HuH-7 (cell line): ENCODE measurements at regions not wholly inside any gene's neighbourhood (a gene's known extent, or its start where the extent isn't known, plus 50 kb on each side); places are given as distances from the start of the nearest gene placed in this dataset.

Source experiments
- DNase-seq: peaks from one replicate; pipeline ENCODE4 v3.0.0; 2011; ENCODE audit warnings: low spot score

DNA sequence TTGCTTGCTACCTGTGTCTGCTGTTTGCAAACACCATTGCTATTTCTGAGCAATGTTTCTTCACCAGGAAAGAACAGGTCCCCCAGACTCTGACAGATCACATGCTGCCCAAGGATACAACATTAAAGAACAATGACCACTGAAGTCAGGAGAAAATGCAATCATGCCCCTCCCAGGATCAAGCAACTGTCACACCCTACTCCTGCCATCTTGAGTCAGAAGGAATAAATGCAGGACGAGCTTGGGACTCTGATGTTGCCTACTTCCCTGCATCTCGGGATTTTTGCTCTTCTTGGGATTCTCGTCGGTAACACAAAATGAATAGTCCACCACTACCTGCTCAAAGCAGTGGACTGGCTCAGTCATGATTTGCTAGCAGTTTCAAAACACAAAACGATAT is 490.6 kb downstream of the COG6 start:
- DNase-seq, result no peak

DNA sequence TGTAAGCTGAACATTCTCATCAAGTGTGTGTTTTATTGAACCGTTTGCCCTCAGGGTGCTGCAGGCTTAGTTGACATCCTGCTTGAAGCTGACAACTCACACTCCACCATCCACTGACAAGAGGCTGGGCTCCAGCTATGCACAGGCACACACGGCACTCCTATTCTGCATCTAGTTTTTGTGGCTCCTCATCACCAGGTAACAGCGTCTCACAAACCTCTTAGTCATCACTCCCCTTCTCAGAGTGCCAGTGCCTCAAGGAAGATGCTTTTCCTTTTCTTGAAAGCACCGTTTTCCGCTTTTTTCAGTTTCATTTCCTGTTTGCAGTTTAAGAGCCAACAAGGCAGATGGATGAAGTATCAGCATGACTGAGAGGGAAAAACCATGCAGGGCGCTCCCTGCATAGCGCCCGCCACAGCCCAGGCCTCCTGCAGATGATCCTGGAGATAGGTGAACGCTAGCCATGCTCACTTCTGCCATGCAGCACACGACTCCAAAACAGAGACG is 491.2 kb downstream of the COG6 start:
- DNase-seq, result no peak

DNA sequence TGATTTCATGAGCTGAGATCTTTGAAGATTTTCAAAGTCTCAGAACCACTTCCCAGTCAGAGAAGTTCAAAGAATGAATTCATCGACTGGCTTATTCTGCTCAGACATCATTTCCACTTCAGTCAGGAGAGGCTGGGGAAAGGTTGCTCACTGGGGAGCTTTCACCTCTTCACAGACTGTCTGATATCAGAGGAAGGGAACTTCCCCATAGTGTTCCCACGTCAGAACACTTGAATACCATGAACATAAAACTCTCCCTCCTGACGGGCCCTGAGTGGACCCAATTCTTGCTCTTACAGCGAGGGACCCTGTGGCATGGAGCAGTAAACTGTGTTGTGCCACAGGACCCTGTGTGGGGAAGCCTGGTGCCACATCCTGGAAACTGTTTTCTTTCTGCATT is 492.6 kb downstream of the COG6 start:
- DNase-seq, result no peak

DNA sequence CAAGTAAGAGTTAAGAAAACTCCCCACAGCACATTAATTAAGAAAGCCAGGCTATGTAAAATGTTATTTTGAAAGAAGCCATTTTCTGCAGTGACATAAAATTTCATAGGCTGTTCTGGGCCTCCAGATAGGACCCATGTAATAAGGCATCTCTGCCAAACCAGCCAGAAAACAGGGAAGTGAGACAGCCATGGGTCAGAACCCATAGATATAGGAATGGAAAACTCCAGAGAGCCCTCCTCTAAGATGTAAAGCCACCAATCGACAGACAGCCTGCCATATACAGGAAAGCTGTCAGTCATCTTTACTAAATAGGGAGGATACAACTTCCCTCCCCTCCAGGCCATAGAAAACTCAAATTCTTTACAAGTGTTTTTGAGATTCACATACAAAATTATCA is 493.3 kb downstream of the COG6 start:
- no peak for DNase-seq

DNA sequence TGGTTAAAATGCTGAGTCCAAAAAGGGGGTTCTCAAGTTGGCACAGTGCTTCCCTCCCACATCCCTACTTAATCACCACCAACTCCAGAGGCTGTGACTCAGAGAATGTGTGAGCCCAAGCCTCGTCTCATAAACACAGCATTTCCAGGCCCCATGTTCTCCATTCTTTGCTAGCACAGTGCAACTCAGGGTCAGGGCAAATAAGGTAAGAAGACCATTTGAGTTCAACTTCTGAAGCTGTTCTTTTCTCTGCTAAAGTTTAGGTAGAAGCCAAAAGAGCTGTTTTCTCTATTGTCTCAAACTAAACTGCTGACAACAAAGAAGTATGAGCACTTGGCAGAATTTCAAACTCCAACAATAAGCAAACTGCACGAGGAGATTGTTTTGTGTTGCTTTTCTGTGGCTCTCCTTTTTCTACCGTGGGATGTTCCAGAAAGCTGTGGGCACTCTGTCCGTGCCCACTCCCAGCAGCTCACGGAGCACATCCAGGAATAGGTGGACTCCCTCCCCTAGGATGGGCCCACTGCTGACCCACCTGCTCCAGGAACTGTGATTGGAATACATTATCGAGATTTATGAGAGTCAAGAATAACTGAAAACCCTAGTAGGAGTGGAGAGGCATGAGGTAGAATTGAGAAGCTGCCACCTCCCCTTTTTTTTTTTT is 494.3 kb downstream of the COG6 start:
- DNase-seq, result no peak

DNA sequence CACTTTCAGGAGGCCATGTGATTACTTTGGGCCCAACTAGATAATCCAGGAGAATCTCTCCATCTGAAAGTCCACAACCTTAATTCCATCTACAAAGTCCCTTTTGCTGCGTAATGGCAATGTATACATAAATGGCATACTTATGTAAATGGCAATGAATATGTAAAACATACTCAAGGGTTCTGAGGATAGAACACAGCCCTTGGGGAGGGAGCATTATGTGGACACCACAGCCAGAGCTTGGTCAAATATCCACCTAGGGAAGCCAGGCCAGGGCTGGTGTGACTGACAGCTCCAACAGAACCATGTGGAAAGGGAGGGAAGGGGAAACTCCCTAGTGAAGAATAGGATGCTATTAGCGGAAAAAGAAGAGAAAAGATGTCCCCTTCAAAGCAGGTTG is 496.2 kb downstream of the COG6 start:
- no peak for DNase-seq

DNA sequence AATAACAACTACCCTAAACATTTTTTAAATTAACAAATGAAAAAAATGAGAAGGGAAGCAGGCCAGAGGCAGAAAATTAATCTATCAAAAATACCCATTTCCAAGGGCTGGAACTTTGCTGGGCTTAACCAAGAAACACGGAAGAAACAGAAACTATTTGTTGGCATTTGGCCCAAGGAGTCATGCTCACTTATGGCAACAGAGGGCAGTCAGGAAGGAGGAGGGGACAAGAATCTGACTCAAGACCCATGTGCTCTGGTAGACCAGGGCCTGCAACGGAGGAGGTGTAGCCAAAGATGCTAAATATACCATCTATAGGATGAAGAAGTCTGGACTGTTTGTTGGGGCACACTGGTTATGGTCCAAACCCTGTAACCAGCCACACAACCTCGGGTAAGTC is 496.7 kb downstream of the COG6 start:
- no peak for DNase-seq

DNA sequence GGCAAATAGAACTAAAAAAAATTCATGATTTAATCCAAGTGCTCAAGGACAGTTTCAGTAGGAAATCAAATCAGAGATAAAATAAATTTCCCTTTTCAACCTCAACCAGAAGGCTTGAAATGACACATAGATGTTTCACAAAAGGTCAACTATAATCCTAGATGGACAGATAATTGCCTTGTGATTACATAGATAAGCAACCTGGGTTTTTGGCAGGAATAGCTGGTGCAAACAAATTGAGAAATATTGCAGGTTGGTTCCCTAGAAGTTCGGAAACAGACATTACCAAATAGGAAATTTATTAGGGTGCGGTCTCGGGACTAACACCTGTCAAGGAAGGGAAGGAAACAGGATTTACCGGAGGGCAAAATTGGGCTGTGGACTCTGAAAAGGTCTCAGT is 497.5 kb downstream of the COG6 start:
- no peak for DNase-seq

DNA sequence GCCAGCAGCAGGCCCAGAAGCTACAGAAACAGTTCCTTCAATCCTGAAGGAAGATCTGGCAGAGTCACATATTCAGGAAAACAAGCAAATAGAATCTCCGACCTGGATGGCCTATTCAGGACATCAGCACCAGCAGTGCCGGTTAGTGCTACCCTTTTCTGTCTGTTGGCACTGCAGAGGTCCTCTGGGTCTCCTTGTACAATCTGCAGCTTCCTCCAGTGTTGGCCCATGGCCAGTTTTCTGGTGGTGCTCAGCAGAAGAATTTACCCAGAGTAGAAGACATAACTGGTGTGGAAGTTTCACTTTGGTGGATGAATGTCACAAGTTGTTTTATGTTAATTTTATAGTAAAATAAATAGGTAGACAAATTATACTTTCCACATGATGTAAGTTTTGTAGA is 498.1 kb downstream of the COG6 start:
- no peak for DNase-seq

DNA sequence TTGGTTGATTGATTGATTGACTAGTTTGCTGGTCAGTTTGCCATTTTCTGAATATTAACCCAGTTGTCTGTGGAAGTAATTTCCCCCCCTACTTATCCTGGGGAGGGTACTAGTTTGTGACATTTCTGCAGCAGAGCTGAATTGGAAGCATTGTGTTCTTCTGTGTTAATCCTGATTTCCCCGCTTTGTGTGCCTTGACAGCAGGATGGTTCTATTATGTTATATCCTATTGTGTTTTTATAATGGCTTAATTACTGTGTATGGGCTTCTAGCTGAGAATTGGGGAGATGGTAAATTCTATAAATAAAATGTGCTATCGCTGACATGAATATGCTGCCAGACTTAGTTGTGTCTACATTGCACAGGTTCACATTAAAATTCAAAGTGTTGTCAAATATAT is 499.7 kb downstream of the COG6 start:
- DNase-seq, result no peak

DNA sequence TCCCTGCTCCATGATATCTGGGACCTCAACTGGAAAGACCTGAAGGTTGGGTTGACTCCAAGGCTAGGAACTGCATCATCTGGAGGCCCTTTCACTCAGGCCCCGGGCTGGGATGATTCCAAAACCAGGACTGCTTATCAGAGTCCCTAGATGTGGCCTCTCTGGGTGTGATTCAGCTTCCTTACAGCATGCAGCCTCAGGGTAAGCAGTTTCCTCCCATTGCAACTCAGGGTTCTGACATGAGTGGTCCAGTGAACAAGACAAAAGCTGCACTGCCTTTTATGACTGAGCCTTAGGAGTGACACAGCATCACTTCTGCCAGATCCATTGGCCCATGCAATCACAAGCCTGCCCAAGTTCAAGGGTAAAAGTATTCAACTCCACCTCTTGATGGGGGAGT is 502.8 kb downstream of the COG6 start:
- DNase-seq, result no peak

DNA sequence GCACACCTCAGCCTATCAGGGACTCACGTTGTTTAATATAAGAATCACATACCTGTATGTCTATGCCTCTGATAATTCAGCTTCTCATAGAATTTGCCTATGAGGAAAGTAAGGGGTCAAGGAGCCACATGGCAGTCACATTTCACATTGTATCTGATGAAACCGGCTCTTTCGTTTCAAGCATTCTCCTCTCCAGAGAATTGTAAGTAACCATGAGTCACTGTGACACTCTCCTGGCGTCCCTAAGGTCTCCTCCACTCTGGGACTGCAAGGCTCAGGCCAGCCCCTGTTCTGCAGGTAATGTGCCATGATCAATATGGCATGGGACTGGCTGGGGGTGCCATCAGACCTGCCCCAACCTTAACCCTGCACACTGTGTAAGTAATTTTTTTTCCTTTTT is 503.3 kb downstream of the COG6 start:
- no peak for DNase-seq

DNA sequence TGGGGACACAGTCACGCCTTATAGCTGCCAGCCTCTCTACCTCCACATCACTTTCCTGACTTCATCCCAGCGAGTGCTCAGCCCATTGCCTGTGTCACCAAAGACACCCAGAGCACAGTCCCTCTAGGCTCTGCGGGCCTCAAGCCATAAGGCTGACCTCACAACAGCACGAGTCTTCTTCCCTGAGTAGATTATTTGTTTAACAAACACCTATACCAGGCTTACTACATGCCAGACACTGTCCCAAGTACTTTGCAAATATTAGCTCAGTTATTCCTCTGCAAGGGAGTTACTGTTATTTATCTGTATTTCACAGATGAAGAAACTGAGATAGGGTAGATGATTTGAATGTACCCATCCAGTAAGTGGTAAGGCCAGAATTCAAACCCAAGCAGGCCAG is 504.3 kb downstream of the COG6 start:
- no peak for DNase-seq

DNA sequence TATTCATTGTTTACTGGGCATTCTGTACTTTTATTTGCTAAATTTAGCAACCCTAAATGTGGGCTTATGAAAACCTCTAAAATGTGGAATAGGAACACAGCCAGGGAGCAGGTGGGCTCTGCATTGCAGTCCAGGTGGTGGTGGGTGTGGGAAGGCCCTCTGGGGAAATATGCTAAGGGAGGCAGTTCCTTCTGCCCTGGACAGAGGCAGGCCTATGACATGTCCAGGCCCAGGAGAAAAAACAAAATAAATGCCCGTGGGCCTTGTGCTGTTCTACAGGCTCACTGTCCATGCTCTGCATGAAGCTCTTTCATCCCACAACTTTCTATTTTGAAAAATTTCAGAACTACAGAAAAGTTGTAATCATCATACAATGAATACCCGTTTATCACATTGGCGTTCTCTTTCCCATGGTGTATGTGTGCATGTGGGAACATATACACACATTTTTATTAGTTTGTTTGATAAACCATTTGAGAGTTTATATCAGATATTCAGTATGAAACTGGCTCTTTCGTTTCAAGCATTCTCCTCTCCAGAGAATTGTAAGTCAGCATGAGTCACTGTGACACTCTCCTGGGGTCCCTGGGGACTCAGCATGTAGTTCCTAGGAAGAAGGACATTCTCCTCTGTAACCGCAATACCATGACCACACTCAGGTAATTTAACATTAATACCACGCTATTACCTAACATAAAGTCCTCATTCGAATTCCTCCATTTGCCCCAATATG is 505.3 kb downstream of the COG6 start:
- no peak for DNase-seq

DNA sequence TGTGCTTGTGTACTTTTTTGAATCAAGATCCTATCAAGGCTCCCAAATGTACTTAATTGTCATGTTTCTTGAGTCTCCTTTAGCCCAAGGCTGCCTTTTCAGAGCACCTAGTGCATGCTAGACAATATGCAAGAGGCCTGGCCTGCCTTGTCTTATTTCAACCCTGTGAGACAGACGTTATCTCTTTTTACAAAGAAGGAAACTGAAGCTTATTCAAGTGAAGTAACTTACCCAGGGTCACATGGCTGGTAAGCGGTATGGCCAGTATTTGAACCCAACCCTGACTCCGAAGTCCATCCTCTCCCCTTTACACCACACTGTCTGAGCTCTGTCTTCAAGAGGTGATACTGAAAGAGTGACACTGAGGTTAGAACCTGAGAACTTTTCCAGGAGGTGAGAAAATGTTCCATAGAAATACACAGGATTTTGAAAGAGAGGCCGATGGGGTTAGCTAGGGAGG is 505.1 kb downstream of the FOXO1 start:
- no peak for DNase-seq

DNA sequence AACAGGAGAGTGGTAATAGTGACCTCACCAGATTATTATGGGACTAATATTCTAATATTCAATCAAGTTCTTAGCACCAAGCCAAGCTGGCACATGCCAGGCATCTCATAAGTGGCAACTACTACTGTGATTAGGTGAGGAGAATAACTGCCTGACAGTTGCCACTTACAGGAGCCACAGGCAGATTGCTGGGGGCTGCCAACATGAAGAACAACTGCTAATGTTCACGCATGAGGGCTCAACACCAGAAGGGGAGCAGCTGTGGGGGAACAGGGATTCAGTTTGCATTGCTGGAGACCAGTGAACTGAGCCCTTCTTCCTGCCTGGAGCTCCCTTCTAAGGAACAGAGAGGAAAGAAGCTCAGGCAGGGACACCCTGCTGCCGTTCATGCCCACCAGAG is 504.5 kb downstream of the FOXO1 start:
- DNase-seq, result no peak

DNA sequence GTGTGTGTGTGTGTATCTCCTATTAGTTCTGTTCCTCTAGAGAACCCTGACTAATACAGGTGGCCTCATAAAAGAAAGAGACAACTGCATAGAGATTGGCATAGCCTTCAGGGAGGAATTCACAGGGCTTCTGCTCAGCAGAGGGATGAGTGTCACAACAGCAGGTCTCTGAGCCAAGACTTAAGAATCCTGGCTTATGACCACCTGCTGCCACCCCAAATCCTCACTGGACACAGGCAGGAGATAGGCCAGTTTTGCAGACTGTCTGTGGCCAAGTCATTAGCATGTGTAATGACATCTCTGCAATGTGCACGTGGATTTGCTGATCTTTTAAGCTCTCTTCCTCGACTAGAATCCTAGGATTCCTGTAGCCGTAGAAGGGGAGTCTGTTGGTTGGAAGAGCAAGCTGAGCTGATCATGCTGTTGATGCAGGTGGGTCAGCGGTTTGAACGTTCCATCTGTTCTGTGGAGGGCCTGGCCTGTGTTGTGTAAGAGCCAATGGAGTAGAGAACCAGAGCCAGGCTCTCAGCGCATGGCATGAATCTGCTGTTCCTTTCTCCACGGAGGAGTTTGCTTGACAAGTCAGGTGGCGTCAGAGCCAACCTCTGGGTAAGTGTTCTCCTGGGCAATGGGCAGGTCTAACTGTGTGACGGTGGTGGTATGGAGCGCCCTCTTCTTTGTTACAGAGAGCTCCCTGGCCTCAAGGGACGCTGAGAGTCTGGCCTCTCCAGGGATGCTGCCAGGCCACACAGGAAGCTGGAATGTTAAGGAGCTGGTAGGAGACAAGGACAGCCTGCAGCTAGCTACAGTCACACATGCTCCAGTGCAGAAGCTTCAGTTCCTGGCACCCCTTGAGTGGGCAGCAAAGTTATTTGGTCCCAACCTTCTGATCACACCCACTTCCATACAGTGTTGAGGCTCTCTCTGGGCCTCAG is 503.1 kb downstream of the FOXO1 start:
- no peak for DNase-seq

DNA sequence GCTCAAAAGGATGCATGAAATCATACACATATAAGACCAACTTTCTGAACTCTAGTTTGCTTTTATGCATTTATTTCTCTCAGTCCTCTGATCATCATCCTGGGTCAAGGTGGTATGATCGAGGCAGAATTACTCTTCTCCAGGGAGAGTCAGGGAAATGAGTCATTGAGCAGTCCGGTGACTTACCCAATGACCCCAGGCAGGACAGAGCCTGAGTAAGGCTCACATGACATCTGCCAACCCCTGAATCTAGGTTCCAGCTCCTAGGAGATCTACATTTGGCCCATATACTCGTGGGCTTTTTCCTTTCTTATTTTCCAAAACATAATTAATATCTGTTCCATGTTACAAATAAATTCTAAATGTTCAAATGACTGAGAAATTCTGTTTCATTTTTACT is 502.3 kb downstream of the FOXO1 start:
- no peak for DNase-seq

DNA sequence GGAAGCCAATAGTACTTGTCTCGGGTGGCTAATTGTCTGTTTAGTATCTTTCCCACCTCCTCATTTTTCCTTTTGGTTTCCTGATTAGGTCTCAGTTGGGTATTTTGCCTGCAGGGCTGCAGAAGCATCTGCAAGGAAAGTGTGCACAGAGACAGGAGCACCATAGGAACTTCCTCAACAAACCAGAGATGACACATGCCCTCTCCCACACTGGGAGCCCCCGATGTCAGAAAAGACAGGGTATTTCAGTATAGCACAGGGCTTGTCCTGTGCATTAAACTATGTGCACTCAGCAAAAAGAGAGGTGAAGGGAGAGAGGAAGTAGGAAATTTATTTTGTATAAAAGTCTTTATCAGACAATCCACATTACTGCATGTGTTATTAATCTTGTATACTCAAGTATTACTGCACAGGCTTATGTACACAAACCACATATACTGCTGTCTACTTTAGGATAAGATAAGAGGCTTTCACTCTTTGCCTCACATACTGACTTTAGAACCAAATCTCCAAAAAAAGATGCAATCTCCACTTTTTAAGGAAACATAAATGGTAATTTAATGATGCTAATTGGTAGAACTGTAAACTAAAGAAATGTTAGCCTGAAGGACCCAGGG is 501.0 kb downstream of the FOXO1 start:
- no peak for DNase-seq

DNA sequence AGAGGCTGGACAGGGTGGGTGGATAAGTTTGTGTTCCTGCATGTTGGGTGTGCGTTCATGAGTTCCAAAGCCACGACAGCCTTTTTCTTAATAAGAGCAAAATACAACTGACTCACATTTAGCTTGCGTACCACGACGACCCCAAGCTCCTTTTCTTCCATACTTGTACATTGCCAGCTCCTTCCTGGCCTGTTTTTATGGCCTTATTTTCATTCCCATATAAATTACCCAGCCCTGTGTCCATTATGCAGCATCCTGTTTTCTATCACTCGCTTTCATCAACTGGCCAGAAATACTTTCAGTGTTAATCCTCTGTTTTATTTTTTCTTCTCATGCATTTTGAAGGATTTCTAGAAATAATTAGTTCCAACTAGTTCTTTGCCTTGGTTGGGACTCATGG is 499.1 kb downstream of the FOXO1 start:
- no peak for DNase-seq

DNA sequence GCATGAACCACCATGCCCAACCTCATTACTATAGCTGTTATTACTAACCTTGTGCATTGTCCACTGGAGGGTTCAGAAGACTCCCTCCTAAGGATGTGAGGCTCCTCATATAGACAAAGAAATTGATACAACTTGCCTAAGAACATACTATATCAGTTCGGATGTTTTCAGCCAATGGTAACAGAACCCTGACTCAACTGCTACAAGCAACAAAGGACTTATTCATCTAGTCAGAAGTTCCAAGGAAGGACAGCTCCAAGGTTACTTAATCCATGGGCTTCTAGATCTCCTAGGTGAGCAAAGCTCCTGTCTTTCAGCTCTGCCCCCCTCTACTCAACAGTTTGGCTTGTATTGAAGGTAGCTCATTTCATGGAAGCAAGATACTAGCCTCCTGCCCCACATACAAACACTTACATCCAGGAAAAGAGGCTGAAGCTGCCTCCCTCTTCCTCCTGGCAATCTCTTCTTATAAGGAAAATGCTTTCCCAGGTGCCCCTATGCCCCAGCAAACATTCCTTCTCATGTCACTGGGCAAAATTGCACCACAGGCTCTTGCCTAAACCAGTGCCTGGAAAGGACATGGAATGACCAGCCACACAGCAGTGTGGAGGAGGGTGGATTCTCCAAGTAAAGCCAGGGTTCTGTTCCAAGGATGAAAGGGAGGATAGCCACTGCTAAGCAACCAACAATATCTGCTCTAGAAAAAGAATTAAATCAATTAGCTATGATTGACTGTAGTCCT is 497.8 kb downstream of the FOXO1 start:
- no peak for DNase-seq

DNA sequence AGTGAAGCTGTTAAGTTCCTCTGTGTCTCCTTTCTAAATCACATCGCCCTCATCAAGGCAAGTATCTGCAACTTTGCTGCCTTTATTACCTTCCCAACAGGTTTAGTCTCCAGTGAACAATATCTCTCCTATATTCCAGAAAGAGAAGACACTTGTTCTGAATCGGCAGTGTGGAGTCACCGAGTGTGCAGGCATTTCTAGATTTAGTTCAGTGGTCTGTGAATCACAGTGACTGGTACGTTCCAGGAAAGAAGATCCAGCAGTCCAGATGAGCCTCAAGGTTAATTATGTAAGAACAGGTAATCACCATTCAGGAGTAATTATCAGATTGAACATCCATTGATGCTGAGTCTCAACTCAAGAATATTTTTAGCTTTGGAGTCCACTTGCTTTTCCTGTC is 497.0 kb downstream of the FOXO1 start:
- no peak for DNase-seq
